ENCODE measurements at regions not wholly inside any gene's neighbourhood (a gene's known extent, or its start where the extent isn't known, plus 50 kb on each side); places are given as distances from the start of the nearest gene placed in this dataset.
"Not testable (repeated sequence)": the region's sequence is repeated elsewhere in the genome, so short reads cannot be mapped to it uniquely, and the experiment has no call there.

- Histone ChIP-seq H3K36me3 (no peaks in the 10 kb centered on the region), H3K27ac (no peak overlapping the region), H3K27me3 (peaks cover 5 to 25% of the 10 kb centered on the region in 2 donors), H3K9me3 (peaks cover 0 to 10% of the 10 kb centered on the region in 2 donors), H3K4me1 (peaks cover 0 to 12% of the 10 kb centered on the region in 2 donors), H3K4me3 (no peak overlapping the region)
- ATAC-seq (no peak), DNase-seq (peak in 2 of 4 donors; percentile 25 to 45)
- intact Hi-C loops (cut with DNase I) = no loop called here
- no peak for TF ChIP-seq CTCF (IDR thresholded peaks at IDR 0.05)
Measured at GRCh38 chr12:131231032-131231980, 277.6 kb downstream of the ADGRD1 start.

DNA sequence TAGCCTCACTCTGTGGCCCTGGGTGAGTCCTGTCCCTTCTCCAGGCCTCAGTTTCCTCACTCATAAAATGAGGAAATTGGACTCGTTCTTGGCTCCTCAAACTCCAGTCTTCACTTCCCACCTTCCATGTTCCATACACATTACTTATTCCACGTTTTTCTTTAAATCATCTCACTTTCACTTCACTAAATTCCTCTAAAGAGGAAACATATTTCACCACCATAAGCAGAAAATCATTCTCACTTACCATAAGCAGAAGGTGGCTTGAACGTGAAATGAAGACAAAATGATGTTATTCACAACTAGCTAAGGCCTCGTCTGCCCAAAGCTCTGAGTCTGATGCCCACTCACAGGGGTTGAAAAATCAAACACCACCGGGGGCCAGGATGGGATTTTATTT lies 278.3 kb downstream of the ADGRD1 start:
- H3K4me3 ChIP-seq = no peak overlapping the region
- no peaks in the 10 kb centered on the region for H3K36me3 ChIP-seq
- peaks cover 0 to 12% of the 10 kb centered on the region in 2 donors for H3K4me1 ChIP-seq
- peaks cover 0 to 10% of the 10 kb centered on the region in 2 donors for H3K9me3 ChIP-seq
- intact Hi-C loops (cut with DNase I) = no loop called here
- ATAC-seq (no peak), DNase-seq (no peak)
- H3K27ac ChIP-seq = no peak overlapping the region
- peaks cover 5 to 25% of the 10 kb centered on the region in 2 donors for H3K27me3 ChIP-seq
- no peak for TF ChIP-seq CTCF (IDR thresholded peaks at IDR 0.05)

GRCh38 chr12:131232872-131233271 lies 279.2 kb downstream of the ADGRD1 start:
- intact Hi-C loops (cut with DNase I); H3K36me3 ChIP-seq; H3K4me3 ChIP-seq; H3K9me3 ChIP-seq; ATAC-seq; H3K27ac ChIP-seq: not testable (repeated sequence)
- Histone ChIP-seq H3K27me3 (peaks cover 5 to 25% of the 10 kb centered on the region in 2 donors), H3K4me1 (peaks cover 0 to 12% of the 10 kb centered on the region in 2 donors)
- peak in 1 of 4 donors; percentile 30 for DNase-seq

DNA sequence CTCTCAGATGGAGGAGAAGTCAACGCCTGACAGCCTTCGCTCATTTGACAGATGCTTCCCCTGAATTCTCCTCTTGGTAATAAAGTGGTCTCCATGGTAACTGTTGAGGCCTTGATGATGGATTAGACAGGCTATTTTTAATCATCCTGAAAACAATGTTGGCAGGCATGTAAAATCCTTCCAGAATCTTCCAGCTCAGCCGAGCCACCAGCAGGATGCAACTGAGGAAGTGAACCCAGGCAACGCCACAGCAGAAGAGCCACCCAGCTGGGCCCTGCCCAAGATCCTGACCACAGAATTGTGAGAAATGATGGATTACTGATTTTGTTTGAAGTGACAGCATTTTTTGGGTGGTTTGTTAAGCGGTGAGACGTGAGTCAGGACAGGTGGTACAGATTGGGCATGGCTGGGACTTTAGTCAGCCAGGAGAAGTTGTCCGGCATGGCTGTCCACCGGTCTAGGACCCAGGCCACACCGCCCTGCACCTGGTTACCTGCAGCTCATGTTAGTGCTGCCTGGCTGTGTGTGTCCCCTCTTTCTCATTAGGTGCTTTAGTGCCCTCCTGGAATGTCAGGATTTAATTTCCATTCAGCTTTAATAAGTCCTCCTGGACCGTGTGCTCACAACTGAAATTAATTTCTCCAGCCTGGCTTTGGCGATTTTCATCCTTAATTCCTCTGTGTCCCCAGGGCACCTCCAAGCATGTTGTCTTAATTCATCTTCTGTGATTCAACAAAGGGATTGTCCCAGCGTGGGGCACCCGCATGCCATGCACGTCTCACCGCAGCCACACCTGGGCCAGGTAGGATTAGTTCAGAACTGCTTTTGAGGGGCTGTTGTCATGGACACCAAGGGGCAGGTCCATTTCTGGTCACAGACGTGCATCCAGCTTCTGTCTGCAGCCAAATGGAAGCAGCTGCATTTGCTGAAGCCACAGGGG lies 280.4 kb downstream of the ADGRD1 start:
- peak in 1 of 4 donors; percentile 65 for DNase-seq
- H3K36me3 ChIP-seq; H3K4me3 ChIP-seq; intact Hi-C loops (cut with DNase I); ATAC-seq; H3K27ac ChIP-seq; H3K9me3 ChIP-seq: not testable (repeated sequence)
- Histone ChIP-seq H3K4me1 (peaks cover 0 to 12% of the 10 kb centered on the region in 2 donors), H3K27me3 (peaks cover 5 to 18% of the 10 kb centered on the region in 2 donors)

DNA sequence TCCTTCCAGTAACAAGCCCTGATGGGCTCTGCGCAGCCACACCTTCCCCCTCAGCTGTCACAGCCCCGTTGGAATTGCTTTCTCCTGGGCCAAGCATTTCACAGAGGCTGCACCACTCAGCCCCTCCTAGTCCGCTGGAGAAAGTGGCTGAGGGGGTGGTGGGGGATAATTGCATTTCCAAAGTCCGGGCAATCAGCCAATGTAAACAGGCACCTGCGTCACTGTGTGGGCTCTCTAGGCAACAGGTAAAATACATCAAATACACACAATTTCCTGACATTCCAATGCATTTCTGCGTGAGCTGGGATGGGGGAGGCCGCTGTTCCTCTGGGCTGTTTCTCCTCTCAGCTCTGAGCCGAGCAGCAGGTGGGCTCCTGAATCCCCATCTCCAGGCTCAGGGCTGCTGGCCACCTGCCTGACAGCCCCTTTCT lies 281.1 kb downstream of the ADGRD1 start:
- not testable (repeated sequence) for H3K27ac ChIP-seq

DNA sequence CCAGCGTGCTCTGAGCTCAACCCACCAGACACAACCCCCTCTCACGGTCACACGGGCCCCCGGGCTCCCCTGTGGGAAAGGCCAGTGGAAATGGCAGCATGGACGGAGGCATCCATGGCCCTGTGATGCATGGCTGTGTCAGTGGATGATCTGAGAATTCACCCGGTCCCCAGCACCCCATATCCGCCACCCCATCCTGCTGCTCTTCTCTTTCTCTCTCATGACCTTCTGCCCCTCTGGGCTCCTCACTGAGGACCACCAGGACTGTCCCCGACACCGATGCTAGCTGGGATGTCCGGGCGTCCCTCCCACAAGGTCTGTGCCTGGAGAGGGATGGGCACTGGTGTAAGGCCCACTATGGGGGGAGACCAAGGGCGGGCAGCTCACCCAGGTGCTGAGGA lies 282.2 kb downstream of the ADGRD1 start:
- H3K4me3 ChIP-seq = no peak overlapping the region
- H3K27me3 ChIP-seq = peaks cover 0 to under 1% of the 10 kb centered on the region in 2 donors
- no peaks in the 10 kb centered on the region for H3K36me3 ChIP-seq
- peaks cover 0 to 10% of the 10 kb centered on the region in 2 donors for H3K9me3 ChIP-seq
- DNase-seq = peak in 1 of 4 donors; percentile 63
- no peaks in the 10 kb centered on the region for H3K4me1 ChIP-seq
- no peak overlapping the region for H3K27ac ChIP-seq
- no peak for ATAC-seq
- no peak for TF ChIP-seq CTCF (IDR thresholded peaks at IDR 0.05)
- intact Hi-C loops (cut with DNase I) = no loop called here

More for the DNA sequence above, 281.1 kb downstream of the ADGRD1 start:
- H3K36me3 ChIP-seq; H3K9me3 ChIP-seq; H3K4me3 ChIP-seq; H3K4me1 ChIP-seq; intact Hi-C loops (cut with DNase I): not testable (repeated sequence)
- ATAC-seq (peak; percentile 95), DNase-seq (peak in 2 of 4 donors; percentile 52)
- H3K27me3 ChIP-seq = peaks cover 2 to 11% of the 10 kb centered on the region in 2 donors

Data from left lung (tissue), 4 donors.